GM19025 (cell line): ENCODE measurements at regions not wholly inside any gene's neighbourhood (a gene's known extent, or its start where the extent isn't known, plus 50 kb on each side); places are given as distances from the start of the nearest gene placed in this dataset.

ENCODE experiments used
- ATAC-seq: cut with Tn5 transposase; IDR thresholded peaks from one replicate; pipeline ENCODE4 v1.9.1; 2021; ENCODE audit warnings: mild to moderate bottlenecking, low read depth, moderate library complexity; ENCODE audit not compliant: unreplicated experiment

GRCh38 chr15:97194750-97195149, 765.8 kb upstream of the ARRDC4 start:
- ATAC-seq: no peak

DNA sequence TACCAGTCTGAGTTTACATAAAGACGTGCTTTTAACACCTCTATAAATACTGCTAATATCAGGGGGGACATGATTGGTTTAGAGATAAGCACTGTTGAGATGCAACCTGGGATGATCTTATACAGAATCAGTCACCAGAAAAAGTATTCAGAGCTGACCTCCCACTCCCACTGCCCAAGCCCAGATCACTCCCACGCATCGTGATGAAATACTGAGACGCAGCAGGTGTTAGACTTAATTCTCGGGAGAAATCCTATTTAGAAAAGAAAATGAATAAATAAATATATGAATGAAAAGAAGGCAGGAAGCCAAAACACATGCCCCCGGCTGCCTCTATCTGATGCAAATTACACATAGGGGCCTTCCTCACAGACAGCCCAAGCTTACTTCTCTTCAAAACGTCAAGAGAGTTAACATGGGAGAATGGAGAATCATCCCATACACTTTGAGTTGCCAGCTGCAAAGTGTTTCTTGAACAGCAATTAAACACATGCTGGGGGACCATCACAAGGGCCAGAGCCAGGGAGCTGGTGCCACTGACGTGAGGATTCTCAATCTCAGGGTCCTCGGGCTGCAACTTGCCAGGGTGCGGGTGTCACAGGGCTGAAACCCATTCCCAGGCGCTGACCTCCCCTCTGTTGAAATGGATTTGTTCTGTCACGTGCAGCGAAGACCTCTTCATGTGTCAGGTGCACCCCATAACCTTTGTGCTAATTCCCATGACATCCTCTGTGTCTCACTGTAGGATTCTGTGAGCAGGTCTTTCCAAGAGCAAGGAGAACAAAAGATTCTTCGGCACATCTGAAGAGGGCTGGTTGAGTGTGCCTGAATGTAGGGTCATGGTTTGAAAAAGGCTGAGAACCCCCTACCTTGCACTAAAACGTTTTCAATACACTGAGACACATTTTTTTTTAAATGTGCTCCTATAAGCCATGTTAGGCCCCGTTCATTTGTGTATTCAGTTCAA, 764.2 kb upstream of the ARRDC4 start:
- no peak for ATAC-seq

GRCh38 chr15:97199393-97200051, 761.0 kb upstream of the ARRDC4 start:
- ATAC-seq: no peak

DNA sequence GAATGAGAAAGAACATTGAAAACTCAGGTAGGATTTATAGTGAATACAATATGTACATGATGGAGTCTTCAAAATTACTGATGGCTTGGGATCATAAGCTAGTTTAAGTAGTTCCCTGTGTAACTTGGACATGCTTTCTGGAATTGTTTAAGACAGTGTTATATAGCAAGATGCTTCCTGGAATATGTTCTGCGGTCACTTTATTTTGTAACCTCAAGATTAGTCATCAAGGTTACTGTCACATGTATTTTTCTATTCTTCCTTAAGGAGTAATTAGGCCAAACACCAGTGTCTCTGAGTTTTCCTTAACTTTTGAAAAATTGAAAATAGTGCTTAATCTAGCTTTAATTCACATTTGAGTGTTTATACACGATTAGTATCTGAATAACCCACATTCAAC, 760.3 kb upstream of the ARRDC4 start:
- no peak for ATAC-seq

GRCh38 chr15:97210277-97210676, 750.2 kb upstream of the ARRDC4 start:
- ATAC-seq: no peak

- ATAC-seq: no peak
Measured at GRCh38 chr15:97215629-97216028, 744.9 kb upstream of the ARRDC4 start.

DNA sequence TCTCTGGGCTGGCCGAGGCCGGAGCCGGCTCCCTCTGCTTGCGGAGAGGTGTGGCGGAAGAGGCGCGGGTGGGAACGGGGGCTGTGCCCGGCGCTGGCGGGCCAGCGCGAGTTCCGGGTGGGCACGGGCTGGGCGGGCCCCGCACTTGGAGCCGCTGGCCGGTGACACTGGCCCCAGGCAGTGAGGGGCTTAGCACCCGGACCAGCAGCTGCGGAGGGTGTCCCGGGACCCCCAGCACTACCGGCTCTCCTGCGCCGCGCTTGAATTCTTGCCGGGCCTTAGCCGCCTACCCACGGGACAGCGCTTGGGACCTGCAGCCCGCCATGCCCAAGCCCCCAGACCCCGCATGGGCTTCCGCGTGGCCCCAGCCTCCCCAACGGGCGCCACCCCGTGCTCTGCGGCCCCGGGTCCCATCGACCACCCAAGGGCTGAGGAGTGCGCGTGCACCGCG, 736.3 kb upstream of the ARRDC4 start:
- no peak for ATAC-seq

DNA sequence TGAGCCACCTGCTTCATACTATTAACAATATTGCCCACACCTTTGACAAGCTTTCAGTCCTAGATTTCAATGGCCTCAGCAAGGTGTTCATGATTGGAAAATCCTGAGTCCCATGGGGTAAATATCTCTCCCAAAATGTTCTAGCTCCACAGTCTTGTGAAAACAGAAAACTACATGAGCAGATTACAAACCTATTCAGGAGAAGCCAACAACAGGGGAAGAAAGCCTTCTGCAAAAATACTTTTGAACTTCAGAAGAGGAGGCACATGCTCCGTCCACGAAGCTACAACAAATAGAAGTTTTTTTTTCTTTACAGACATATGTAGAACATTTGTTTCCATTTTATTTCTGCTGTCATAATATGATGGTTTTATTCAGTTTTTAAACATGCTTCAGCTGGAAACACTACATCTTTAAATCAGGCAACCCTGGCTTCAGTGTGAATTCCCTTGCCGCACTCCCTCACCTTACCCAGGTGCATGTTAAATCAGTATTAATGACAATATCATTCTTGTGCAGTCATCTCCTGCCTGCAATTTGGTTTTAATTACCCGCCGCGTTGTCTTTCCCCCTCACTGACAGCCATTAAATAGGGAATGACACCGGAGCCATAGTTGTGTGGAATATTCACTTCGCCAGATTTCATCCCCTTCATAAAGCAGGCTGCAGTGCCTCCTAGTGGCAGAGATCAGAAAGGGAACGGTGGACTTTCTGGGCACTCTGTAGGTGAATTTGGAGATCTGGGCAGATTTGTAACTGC, 725.5 kb upstream of the ARRDC4 start:
- no peak for ATAC-seq

GRCh38 chr15:97235611-97235985, 724.9 kb upstream of the ARRDC4 start:
- no peak for ATAC-seq

GRCh38 chr15:97236140-97236539, 724.4 kb upstream of the ARRDC4 start:
- no peak for ATAC-seq

DNA sequence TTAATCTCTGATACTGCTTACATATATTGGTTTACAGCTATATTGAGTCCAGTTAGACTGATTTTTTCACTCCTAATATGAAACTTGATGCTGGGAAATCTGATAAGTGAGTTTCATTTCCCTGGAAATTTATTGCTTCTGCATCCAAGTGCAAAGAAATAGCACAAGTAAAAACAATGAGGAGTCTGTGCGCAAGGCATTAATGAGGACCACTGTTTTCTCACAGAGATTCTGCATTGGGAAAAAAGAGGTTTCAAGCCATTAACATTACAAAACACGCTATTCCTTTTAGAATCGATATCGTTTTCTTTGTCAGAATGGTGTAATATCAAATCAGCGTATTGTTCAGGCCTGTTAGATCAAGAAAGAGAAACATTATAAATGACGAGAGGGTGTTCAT, 723.3 kb upstream of the ARRDC4 start:
- ATAC-seq: no peak

DNA sequence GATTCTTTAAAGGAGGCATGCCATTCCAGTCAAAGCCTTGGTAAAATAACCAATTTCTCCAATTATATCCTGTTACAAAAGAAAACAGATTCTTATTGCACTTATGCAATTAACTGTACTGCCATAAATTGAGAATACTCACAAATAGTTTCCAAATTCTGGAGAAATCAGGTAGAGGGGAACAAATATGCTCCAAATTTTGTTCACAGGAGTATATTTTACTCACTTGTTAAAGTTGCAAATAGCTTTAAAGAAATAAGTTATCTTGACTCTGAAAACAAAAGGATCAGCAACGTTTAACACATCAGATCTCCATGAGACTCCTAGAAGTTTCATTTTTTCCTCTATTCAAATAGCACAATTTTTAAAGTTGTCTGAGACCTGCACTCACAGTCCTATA, 712.1 kb upstream of the ARRDC4 start:
- no peak for ATAC-seq

DNA sequence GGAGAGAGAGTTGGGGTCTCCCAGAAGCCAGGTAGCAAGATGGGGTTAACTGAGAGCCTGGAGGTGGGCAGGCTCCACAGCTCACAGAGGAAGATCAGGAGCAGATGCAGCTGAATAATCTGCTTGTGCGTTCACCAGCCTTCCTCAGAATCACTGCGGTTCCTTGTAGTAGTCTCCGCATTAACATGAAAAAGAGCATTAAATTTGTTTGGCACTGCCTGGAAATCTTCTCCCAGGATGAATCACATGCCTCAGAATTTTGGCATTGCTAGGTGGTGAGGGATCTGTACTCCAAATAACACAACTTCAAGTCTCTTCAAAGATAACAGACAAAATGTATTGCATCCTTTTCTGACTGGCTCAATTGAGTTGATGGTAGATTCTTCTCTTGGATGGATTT, 700.6 kb upstream of the ARRDC4 start:
- ATAC-seq: no peak

DNA sequence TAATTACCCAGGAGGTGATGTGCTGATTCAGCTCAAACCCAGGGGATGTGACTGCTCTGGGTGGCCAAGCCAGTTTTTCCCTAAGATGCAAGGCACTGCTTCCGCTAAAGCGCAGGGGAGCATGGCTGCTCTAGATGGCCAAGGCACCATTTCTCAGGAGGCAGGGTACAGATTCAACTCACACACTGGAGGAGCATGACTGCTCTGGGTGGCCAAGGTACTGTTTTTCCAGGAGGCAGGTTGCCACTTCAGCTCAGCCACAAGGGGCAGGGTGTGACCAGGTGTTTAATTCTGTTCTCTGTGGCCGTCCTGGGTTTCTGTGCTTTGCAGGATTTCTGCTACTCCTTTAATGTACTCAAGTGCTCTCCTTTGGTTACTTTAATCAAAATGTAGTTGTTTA, 659.3 kb upstream of the ARRDC4 start:
- ATAC-seq: no peak

GRCh38 chr15:97316362-97316761, 644.1 kb upstream of the ARRDC4 start:
- no peak for ATAC-seq

DNA sequence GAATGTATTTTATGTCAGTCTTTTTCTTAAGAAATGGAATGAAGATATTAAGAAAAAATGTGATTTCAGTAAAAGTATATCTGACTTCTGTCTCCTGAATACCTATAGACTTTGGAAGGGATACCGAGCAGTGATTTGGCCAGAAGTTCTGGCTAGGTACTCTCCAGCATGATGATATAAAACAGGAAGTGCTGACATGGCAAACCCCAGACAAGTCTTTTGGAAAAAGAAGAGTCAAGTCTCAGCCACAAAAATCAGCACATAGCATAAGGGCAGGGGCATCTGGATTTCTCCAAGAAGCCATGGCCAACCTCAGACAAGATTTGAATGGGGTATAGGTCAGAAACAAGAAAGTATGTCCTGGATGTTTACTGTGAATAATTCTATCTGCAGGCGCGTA, 643.3 kb upstream of the ARRDC4 start:
- no peak for ATAC-seq

- ATAC-seq: no peak
Measured at GRCh38 chr15:97319291-97319690, 641.2 kb upstream of the ARRDC4 start.

DNA sequence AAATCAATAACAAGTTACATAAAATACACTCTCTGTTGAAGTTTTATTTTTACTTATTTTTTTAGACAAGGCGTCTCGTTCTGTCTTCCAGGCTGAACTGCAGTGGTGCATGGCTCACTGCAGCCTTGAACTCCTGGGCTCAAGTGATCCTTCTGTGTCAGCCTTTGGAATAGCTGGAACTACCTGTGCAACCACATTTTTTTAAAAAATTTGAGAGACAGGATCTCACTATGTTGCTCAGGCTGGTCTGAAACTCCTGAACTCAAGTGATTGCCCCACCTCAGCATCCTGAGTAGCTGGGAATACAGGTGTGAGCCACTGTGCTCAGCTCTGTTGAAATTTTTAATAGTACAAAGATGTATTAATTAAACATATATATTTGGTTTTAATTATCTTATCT, 614.3 kb upstream of the ARRDC4 start:
- ATAC-seq: no peak

- no peak for ATAC-seq
Measured at GRCh38 chr15:97350813-97351212, 609.7 kb upstream of the ARRDC4 start.

DNA sequence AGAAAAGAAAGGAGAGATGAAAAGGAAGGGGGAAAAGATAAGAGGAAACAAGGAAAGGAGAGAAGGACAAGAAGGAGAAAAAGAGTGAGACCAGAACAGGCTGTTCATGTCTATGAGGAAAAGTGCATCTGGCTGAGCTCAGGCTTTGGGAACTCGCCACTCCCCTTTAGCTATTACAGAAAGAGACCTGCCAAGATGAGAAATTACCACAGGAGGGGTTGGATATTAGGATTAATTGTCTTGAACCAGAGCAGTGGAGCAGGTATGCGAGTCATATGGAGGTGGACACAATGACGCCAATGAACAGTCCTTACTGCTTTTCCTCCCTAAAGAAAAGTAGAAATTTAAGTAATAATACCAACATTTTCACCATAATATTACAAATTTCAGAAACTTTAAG, 577.0 kb upstream of the ARRDC4 start:
- no peak for ATAC-seq

- no peak for ATAC-seq
Measured at GRCh38 chr15:97386940-97387339, 573.6 kb upstream of the ARRDC4 start.
